ENCODE measurements at regions not wholly inside any gene's neighbourhood (a gene's known extent, or its start where the extent isn't known, plus 50 kb on each side); places are given as distances from the start of the nearest gene placed in this dataset.

DNA sequence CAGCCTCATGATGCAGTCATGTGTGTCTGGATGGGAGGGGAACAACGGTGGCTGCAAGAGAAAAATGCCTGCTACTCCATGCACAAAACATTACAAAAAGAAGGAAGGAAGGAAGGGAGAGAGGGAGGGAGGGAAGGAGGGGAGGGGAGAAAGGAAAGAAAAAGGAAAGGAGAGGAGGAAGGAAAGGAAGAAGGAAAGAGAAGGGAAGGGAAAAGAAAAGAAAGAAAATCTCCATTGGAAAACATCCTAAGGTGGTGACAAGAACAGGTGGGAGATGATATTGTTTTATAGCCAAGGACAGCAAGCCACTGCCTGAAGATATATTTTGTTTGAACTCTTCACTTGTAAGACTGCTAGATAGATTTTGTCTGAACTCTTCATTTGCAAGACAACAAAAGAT, 171.8 kb upstream of the EGLN3 start:
- no peak for TF ChIP-seq TAF1 (IDR thresholded peaks at IDR 0.05; ENCODE audit: borderline replicate concordance, low read depth, low read length)
- TF ChIP-seq POLR2A (IDR thresholded peaks at IDR 0.05; ENCODE audit: low read depth, low read length): no peak
- TF ChIP-seq POLR2AphosphoS5 (IDR thresholded peaks at IDR 0.05; ENCODE audit: low read depth, low read length): no peak

All from GM12892 (cell line).